GM13977 (cell line): ENCODE measurements at regions not wholly inside any gene's neighbourhood (a gene's known extent, or its start where the extent isn't known, plus 50 kb on each side); places are given as distances from the start of the nearest gene placed in this dataset.
"Not testable (repeated sequence)": the region's sequence is repeated elsewhere in the genome, so short reads cannot be mapped to it uniquely, and the experiment has no call there.

Experiments used
- DNase-seq: peaks from one replicate; pipeline ENCODE4 v3.0.0; 2012; ENCODE audit warnings: low spot score
- in situ Hi-C: fragments of 300-500 bp; cut with MboI; formaldehyde crosslinking; loops from one replicate; pipeline ENCODE4 v1.12.0; 2022; ENCODE audit warnings: low sequenced_read_pairs, low pct_unique_long_range_greater_than_20kb, mixed read lengths, inconsistent platforms; ENCODE audit not compliant: unreplicated experiment
- TF ChIP-seq, protein P1 (sequence below): IDR thresholded peaks from 2 replicates; pipeline ENCODE4 v1.5.1; 2012; ENCODE audit warnings: mild to moderate bottlenecking, control low read depth; ENCODE audit not compliant: insufficient read depth; ENCODE audit errors: extremely low read depth, missing control alignments

DNA sequence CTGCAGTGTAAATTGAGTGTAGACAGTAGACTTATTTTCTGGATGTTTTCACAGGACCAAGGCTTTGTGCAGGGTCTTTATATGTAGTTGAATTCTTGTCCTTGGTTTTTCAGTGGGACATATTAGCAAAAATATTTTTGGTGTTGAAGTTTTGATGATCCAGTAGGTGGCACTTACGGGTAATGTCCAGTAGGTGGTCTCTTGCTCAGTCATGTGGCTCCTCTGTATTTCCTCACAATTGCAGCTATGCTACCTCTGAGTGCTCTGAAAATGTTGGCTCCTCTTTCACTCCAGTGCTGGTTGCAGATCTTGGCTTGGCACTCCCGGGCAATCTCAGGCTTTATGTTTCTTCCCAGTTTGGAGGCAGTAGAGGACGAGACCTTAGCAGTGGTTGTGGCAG, 419.8 kb upstream of the AMOT start:
- TF ChIP-seq, protein P1, sequence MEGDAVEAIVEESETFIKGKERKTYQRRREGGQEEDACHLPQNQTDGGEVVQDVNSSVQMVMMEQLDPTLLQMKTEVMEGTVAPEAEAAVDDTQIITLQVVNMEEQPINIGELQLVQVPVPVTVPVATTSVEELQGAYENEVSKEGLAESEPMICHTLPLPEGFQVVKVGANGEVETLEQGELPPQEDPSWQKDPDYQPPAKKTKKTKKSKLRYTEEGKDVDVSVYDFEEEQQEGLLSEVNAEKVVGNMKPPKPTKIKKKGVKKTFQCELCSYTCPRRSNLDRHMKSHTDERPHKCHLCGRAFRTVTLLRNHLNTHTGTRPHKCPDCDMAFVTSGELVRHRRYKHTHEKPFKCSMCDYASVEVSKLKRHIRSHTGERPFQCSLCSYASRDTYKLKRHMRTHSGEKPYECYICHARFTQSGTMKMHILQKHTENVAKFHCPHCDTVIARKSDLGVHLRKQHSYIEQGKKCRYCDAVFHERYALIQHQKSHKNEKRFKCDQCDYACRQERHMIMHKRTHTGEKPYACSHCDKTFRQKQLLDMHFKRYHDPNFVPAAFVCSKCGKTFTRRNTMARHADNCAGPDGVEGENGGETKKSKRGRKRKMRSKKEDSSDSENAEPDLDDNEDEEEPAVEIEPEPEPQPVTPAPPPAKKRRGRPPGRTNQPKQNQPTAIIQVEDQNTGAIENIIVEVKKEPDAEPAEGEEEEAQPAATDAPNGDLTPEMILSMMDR = no peak
- no peak for DNase-seq
- in situ Hi-C loops = no loop called here

DNA sequence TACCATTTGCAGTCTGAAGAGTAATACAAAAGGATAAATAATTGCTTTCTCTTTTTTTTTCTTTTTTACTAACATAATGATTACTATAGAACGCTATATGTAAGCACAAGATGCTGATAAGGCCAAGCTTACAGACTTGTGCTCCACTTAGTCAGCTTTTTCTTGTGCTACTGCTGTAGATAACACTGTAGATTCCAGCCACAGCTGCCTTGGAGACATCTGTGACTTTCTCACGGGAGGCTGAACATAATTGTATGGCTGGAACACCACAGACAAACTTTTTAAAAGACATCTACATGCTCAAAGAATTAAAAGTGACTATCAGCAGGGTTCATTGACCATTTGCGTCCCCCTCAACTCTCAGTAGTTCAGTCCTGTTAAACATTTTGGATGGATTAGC, 381.7 kb upstream of the AMOT start:
- in situ Hi-C loops = no loop called here
- DNase-seq = no peak

DNA sequence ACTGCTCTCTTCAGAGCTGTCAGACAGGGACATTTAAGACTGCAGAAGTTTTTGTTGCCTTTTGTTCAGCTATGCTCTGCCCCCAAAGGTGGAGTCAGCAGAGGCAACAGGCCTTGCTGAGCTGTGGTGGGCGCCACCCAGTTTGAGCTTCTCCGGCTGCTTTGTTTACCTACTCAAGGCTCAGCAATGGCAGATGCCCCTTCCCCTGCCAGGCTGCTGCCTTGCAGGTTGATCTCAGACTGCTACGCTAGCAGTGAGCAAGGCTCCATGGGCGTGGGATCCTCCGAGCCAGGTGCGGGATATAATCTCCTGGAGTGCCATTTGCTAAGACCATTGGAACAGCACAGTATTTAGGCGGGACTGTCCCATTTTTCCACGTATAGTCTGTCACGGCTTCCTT, 371.4 kb upstream of the AMOT start:
- TF ChIP-seq, protein P1 = no peak
- in situ Hi-C loops = no loop called here
- DNase-seq = no peak

More for the DNA sequence above, 381.7 kb upstream of the AMOT start:
- TF ChIP-seq, protein P1 = no peak

DNA sequence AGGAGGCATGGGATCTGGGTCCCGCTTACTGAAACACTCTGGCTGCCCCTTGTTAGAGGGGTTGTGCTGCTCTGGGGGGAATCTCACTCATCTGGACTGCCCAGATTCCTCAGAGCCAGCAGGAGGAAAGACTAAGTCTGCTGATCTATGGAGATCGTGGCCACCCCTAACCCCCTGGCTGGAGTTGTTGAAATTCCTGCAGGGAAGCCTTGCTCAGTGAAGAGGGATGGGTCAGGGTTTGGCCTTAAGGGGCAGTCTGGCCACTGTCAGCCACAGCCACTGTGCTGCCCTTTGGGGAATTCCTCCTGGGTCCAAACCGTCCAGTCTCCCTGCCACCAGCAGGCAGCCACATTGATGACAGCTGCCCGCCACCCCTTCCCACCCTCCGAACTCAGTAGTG, 362.0 kb upstream of the AMOT start:
- in situ Hi-C loops = no loop called here
- TF ChIP-seq, protein P1 = no peak
- DNase-seq = no peak

DNA sequence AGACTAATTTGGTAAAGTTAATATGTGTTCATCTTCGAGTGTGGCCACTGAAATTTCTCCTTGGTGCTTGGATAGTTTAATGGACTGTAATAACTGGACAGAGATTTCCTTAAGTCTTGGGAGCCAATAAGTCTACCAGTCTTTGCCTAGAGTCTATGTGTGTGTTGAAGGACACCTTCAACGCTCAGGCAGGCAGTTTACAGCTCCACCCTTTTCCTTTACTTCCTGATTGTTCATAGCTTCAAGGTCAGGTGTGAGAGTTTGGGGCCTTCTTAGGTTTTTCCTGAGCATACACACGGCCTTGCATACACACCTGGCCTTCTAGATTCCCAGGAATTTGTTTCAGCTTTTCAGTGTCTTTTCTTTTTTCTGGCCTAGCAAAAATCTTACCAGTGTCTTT, 355.3 kb upstream of the AMOT start:
- in situ Hi-C loops = no loop called here
- TF ChIP-seq, protein P1 = no peak
- DNase-seq = no peak

DNA sequence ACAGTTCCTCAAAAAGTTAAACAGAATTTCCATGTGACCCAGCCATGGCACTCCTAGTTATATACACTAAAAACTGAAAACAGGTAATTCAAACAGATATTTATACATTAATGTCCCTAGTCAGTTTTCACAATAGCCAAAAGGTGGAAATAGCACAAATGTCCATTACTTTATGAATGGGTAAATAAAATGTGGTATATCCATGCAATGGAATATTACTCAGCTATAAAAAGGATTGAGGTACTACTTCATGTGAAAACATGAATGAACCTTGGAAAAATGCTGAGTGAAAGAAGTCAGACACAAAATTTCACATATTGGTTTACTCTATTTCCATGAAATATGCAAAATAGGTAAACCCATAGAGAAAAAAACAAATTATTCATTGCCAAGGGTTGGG, 351.8 kb upstream of the AMOT start:
- DNase-seq = no peak
- TF ChIP-seq, protein P1 = no peak
- in situ Hi-C loops = no loop called here

DNA sequence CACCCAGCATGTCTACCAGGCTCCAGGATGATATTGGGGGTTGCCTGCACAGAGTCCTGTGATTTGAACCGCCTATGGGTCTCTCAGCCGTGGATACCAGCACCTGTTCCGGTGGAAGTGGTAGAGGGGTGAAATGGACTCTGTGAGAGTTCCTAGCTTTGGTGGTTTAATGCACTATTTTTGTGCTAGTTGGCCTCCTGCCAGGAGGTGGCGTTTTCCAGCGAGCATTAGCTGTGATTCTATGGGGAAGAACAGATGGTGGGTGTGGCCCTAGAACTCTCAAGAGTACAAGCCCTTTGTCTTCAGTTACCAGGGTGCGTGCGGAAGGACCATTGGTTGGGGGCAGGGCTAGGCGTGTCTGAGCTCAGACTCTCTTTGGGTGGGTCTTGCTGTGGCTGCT, 316.9 kb upstream of the AMOT start:
- DNase-seq = no peak
- in situ Hi-C loops = no loop called here

DNA sequence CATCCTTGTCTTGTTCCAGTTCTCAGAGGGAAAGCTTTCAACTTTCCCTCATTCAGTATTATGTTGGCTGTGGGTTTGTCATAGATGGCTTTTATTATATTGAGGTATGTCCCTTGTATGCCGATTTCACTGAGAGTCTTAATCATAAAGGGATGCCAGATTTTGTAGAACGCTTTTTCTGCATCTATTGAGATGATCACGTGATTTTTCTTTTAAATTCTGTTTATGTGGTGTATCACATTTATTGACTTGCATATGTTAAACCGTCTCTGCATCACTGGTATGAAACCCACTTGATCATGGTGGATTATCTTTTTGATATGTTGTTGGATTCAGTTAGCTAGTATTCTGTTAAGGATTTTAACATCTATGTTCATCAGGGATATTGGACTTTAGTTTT, 313.7 kb upstream of the AMOT start:
- DNase-seq, in situ Hi-C loops: not testable (repeated sequence)

More for the DNA sequence above, 316.9 kb upstream of the AMOT start:
- TF ChIP-seq, protein P1 = no peak
